Suprapubic skin (tissue), 3 donors: ENCODE measurements at regions not wholly inside any gene's neighbourhood (a gene's known extent, or its start where the extent isn't known, plus 50 kb on each side); places are given as distances from the start of the nearest gene placed in this dataset.
"Not testable (repeated sequence)": the region's sequence is repeated elsewhere in the genome, so short reads cannot be mapped to it uniquely, and the experiment has no call there.

Experiments used
- POLR2AphosphoS5 ChIP-seq, 3 donors: sonication (generic); formaldehyde crosslinking; IDR thresholded peaks; one replicate each; pipeline ENCODE4 v1.6.1; 2017; ENCODE audit warnings: antibody characterized with exemption in 3 of 3
- TF ChIP-seq, protein P1 (sequence below), 2 donors: fragments of 200-600 bp in 1 of 2; fragments of 450-650 bp in 1 of 2; sonication (generic) in 1 of 2; IDR thresholded peaks; one replicate each; pipeline ENCODE4 v1.5.1; 2016 to 2019; ENCODE audit warnings: antibody characterized with exemption in 2 of 2, mild to moderate bottlenecking in 1 of 2, moderate library complexity in 1 of 2

DNA sequence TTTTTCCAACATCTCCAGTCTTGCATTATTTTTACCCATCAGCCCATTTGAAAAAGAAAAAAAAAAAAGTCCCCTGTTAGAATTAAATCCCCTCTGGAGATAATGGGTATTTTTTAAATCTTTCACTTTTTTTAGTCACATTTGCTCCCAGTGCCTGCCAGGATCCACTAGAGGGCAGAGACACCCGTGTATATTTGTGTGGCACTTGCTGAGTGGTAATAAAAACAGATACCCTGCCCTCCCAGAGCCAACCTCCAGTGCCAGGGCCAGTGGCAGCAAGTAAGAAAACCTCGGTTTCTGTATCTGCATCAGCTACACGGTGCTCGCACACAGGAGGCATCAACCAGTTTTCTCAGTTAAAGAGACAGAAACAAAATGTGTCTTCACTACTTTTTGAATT, 135.1 kb upstream of the DUSP22 start:
- TF ChIP-seq POLR2AphosphoS5 (IDR thresholded peaks at IDR 0.05): not testable (repeated sequence)
- TF ChIP-seq, protein P1, sequence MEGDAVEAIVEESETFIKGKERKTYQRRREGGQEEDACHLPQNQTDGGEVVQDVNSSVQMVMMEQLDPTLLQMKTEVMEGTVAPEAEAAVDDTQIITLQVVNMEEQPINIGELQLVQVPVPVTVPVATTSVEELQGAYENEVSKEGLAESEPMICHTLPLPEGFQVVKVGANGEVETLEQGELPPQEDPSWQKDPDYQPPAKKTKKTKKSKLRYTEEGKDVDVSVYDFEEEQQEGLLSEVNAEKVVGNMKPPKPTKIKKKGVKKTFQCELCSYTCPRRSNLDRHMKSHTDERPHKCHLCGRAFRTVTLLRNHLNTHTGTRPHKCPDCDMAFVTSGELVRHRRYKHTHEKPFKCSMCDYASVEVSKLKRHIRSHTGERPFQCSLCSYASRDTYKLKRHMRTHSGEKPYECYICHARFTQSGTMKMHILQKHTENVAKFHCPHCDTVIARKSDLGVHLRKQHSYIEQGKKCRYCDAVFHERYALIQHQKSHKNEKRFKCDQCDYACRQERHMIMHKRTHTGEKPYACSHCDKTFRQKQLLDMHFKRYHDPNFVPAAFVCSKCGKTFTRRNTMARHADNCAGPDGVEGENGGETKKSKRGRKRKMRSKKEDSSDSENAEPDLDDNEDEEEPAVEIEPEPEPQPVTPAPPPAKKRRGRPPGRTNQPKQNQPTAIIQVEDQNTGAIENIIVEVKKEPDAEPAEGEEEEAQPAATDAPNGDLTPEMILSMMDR (IDR thresholded peaks at IDR 0.05): not testable (repeated sequence)
